ENCODE measurements at regions not wholly inside any gene's neighbourhood (a gene's known extent, or its start where the extent isn't known, plus 50 kb on each side); places are given as distances from the start of the nearest gene placed in this dataset.
"Not testable (repeated sequence)": the region's sequence is repeated elsewhere in the genome, so short reads cannot be mapped to it uniquely, and the experiment has no call there.

GRCh38 chr9:97773091-97773490 lies 76.0 kb upstream of the XPA start:
- DNase-seq (ENCODE audit: low read depth in 1 of 2, low spot score in 1 of 2) (no peak), FAIRE-seq (no peak), ATAC-seq (no peak)
- no peak overlapping the region for H3K27ac ChIP-seq
- no peak overlapping the region for H3K4me3 ChIP-seq
- TF ChIP-seq BHLHE40 (IDR thresholded peaks at IDR 0.05; ENCODE audit: low read depth, low read length), result no peak
- no peak for TF ChIP-seq HOXA7 (CRISPR knock-in tag; IDR thresholded peaks at IDR 0.05)
- TF ChIP-seq TFCP2L1 (CRISPR knock-in tag; IDR thresholded peaks at IDR 0.05), result no peak
- no peak for TF ChIP-seq ZC3H11A (IDR thresholded peaks at IDR 0.05)
- no peak for TF ChIP-seq KDM5A (IDR thresholded peaks at IDR 0.05)
- TF ChIP-seq FOXS1 (CRISPR knock-in tag; IDR thresholded peaks at IDR 0.05), result no peak
- TF ChIP-seq PHF8 (IDR thresholded peaks at IDR 0.05; ENCODE audit: borderline replicate concordance, low read depth), result no peak
- no peak for TF ChIP-seq MYC (IDR thresholded peaks at IDR 0.05; ENCODE audit: borderline replicate concordance, low read length)
- no peak for TF ChIP-seq NR3C1 (IDR thresholded peaks at IDR 0.05)
- no peak for TF ChIP-seq SREBF2 (IDR thresholded peaks at IDR 0.05)
- no peak for TF ChIP-seq FOSL2 (IDR thresholded peaks at IDR 0.05)
- TF ChIP-seq FOSL2 (CRISPR knock-in tag; IDR thresholded peaks at IDR 0.05), result no peak
- no peak for TF ChIP-seq CBX2 (IDR thresholded peaks at IDR 0.05; ENCODE audit: borderline replicate concordance, low read depth)
- no peaks in the 10 kb centered on the region for H3K4me1 ChIP-seq
- H3K9me3 ChIP-seq, result peaks cover 6% of the 10 kb centered on the region; the same call in 2 of the 3 replicates
- H3K4me2 ChIP-seq, result no peak overlapping the region
- ChIA-PET POLR2A (no interaction called here), CTCF (interaction anchor here (1.8 kb wide), 1 partner anchor 15 kb away, joined by 5 read pairs; no protein-coding TSS in a partner anchor)
- 91% methylated on average over 3 of the region's 3 CpGs for WGBS (ENCODE audit: missing lambda C conversion rate)

DNA sequence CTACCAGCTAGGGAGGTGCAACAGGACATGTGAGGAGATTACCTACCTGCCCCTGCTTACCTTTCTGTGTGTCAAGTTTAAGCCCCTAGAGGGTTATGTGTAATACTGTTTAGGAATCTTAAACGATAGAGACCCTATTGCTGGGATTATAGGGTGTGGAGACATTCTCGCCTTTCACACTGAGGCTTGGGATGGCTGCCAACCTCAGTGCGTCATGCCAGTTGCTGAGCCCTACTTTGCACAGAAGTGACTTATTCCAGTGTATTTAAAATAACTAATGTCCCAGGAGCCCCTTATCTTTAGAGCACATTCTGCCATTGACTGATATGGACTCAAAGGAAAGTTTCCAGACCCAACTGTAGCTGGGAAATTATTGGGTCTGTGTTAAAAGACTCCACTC lies 76.6 kb upstream of the XPA start:
- Histone ChIP-seq H3K4me1 (no peaks in the 10 kb centered on the region), H3K4me2 (no peak overlapping the region), H3K27ac (no peak overlapping the region), H3K9me3 (peaks cover 12% of the 10 kb centered on the region), H3K4me3 (no peak overlapping the region)
- 51% methylated on average over 3 of the region's 3 CpGs for WGBS (ENCODE audit: missing lambda C conversion rate)
- CTCF ChIA-PET, result interaction anchor here (1.0 to 1.8 kb wide), 3 partner anchors 9 to 261 kb away, joined by 3 to 5 read pairs (median 3); no protein-coding TSS in a partner anchor
- TF ChIP-seq, protein P1, sequence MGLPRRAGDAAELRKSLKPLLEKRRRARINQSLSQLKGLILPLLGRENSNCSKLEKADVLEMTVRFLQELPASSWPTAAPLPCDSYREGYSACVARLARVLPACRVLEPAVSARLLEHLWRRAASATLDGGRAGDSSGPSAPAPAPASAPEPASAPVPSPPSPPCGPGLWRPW (IDR thresholded peaks at IDR 0.05), result no peak
- TF ChIP-seq ZNF302 (CRISPR knock-in tag; IDR thresholded peaks at IDR 0.05) (no peak), SMC3 (IDR thresholded peaks at IDR 0.05) (no peak), CHD4 (IDR thresholded peaks at IDR 0.05; ENCODE audit: borderline replicate concordance) (no peak), RNF2 (IDR thresholded peaks at IDR 0.05; ENCODE audit: borderline replicate concordance, low read depth) (no peak), RCOR1 (IDR thresholded peaks at IDR 0.05; ENCODE audit: low read depth, low read length) (no peak), KDM1A (IDR thresholded peaks at IDR 0.05; ENCODE audit: low read depth) (no peak), FOXS1 (CRISPR knock-in tag; IDR thresholded peaks at IDR 0.05) (no peak), CBX8 (IDR thresholded peaks at IDR 0.05) (no peak), KDM5A (IDR thresholded peaks at IDR 0.05) (no peak), HOXB5 (CRISPR knock-in tag; IDR thresholded peaks at IDR 0.05) (no peak), TP53 (CRISPR knock-in tag; IDR thresholded peaks at IDR 0.05) (no peak), JUN (IDR thresholded peaks at IDR 0.05) (no peak)
- TF ChIP-seq, protein P2, sequence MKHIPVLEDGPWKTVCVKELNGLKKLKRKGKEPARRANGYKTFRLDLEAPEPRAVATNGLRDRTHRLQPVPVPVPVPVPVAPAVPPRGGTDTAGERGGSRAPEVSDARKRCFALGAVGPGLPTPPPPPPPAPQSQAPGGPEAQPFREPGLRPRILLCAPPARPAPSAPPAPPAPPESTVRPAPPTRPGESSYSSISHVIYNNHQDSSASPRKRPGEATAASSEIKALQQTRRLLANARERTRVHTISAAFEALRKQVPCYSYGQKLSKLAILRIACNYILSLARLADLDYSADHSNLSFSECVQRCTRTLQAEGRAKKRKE (CRISPR knock-in tag; IDR thresholded peaks at IDR 0.05; ENCODE audit: low read depth), result no peak
- FAIRE-seq, result no peak
- DNase-seq (ENCODE audit: low read depth in 1 of 2, low spot score in 1 of 2), result no peak
- POLR2A ChIA-PET, result no interaction called here
- ATAC-seq, result no peak

DNA sequence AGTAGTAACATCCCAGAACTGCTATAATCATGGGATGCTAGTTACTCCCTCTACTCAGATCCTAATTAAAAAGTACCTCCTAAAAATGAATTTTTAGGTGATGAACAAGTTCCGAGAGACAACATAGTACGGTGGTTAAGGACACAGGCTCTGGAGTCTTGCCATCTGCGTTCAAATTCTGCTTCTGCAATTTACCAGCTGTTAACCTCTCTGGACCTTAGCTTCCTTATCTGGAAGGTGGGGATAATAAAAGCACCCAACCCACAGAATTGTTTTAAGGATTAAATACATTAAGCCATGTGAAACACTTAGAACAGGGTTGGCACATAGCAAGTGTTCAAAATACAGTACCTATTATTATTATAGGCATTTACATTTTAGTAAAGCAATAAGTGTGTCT lies 77.5 kb upstream of the XPA start:
- Histone ChIP-seq H3K9me3 (peaks cover 22% of the 10 kb centered on the region), H3K27ac (no peak overlapping the region), H3K4me3 (no peak overlapping the region), H3K4me1 (no peaks in the 10 kb centered on the region), H3K4me2 (no peak overlapping the region)
- no peak for DNase-seq (ENCODE audit: low read depth in 1 of 2, low spot score in 1 of 2)
- 88% methylated on average over 3 of the region's 3 CpGs for WGBS (ENCODE audit: missing lambda C conversion rate)
- CTCF ChIA-PET, result interaction anchor here (1.0 to 1.8 kb wide), 3 partner anchors 8 to 260 kb away, joined by 3 to 5 read pairs (median 3); no protein-coding TSS in a partner anchor
- TF ChIP-seq JUNB (IDR thresholded peaks at IDR 0.05) (no peak), HEYL (CRISPR knock-in tag; IDR thresholded peaks at IDR 0.05) (no peak), ESRRA (IDR thresholded peaks at IDR 0.05; ENCODE audit: borderline replicate concordance, low read length) (no peak), POLR2A (IDR thresholded peaks at IDR 0.05; ENCODE audit: low read length) (no peak), FOXS1 (CRISPR knock-in tag; IDR thresholded peaks at IDR 0.05) (no peak), RAD21 (conservative IDR thresholded peaks at IDR 0.05 in 1 of 2, IDR thresholded peaks at IDR 0.05 in 1 of 2) (no peak), ZNF302 (CRISPR knock-in tag; IDR thresholded peaks at IDR 0.05) (no peak), ELK1 (IDR thresholded peaks at IDR 0.05; ENCODE audit: low read depth, low read length) (no peak), EP300 (IDR thresholded peaks at IDR 0.05) (no peak)
- POLR2A ChIA-PET, result no interaction called here
- no peak for FAIRE-seq
- no peak for ATAC-seq

DNA sequence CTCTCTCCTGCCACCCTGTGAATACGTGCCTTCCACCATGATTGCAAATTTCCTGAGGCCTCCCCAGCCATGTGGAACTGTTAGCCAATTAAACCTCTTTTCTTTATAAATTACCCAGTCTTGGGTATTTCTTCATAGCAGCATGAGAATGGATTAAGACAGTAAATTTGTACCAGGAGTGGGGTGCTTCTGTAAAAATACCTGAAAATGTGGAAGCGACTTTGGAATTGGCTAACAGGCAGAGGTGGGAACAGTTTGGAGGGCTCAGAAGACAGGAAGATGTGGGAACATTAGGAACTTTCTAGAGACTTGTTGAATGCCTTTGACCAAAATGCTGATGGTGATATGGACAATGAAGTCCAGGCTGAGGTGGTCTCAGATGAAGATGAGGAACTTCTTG lies 74.3 kb upstream of the FOXE1 start:
- DNase-seq (ENCODE audit: low read depth in 1 of 2, low spot score in 1 of 2); ATAC-seq; H3K4me2 ChIP-seq; POLR2A ChIA-PET; H3K4me3 ChIP-seq; CTCF ChIA-PET; FAIRE-seq; H3K27ac ChIP-seq; H3K4me1 ChIP-seq: not testable (repeated sequence)
- H3K9me3 ChIP-seq, result peaks cover 31% of the 10 kb centered on the region
- 35% methylated on average over 2 of the region's 2 CpGs for WGBS (ENCODE audit: missing lambda C conversion rate)

All from A549 (cell line).